ENCODE measurements at regions not wholly inside any gene's neighbourhood (a gene's known extent, or its start where the extent isn't known, plus 50 kb on each side); places are given as distances from the start of the nearest gene placed in this dataset.
A peak's percentile ranks its signal among the peaks of the same experiment; 100 is the strongest.

DNA sequence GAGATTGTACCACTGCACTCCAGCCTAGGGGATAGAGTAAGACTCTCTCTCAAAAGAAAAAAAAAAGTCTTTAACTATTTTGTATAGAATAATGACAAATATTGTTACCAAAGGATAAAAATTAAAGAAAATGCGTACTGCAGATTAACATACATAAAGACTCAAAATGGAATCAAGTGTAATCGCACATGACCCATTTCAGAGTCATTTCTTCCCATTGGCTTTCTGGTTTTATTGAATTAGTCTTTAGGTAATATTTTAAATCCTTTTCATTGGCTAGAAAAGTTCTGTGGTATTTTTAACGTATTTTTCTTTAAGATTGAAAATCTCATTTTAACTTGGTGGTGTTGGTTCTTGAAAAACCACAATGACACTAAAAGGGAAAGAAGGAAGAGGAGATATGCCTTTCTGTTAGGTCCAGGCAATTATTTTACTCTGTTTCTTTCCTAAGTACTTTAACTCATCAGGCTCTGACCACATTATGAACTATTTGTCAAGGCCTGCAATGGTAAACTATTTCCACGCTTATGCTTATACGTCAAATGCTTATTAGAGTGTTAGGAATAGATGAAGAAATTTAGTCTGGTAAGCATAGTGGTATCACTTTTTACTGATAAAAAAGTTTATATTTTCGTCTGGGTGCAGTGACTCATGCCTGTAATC lies 52.3 kb downstream of the PLEKHG1 start:
- DNase-seq, result no peak

DNA sequence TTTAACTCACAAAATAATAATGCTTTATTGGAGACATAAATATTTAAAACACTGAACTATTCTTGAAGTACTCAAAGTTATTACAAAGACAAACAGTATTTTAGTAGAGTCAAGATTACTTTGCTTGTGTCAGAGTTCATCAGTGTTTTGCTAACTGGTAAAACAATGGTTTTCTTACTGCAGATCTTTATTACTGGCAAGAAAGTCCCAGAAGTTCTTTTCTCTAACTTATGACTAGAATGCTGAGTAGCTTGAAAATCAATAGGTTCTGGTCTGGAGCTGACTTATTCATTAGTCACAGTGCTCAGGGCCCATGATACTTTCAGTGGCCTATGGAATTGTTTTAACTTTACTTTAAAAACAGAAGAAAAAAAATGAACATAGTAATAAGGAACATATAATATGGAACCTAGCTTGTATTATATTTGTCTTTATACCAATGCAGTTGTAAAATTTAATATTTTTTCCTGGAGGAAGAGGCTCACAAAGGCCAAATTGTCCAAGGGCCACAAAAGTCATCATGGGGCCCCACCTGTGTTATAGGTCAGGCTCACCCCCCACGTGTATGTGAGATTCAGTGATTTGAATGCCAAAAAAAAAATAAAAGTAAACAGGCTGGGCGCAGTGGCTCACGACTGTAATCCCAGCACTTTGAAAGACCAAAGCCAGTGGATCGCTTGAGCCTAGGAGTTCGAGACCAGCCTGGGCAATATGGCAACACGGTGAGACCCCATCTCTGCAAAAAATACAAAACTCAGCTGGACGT lies 53.3 kb downstream of the PLEKHG1 start:
- DNase-seq, result no peak

- no peak for DNase-seq
Measured at GRCh38 chr6:150654608-150655007, 54.9 kb downstream of the PLEKHG1 start.

DNA sequence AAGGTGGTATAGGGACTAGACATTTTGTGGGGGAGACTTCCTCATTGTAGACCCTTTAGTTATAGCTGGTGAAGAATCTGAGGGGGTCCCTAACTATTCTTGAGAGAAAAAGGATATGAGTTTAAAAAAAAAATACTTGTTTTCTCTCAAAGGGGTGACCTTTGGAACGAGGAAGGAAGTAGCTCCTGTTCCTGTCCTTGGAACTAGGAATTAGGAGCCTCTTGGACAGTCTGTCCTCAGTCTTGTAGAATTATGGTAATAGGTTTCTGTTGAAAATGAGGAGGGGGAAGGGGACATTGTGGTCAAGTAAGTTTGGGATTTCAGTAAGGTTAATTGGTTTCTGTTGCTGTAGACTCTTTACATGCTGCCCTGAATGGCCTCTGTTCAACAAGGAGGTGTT lies 56.5 kb downstream of the PLEKHG1 start:
- no peak for DNase-seq

DNA sequence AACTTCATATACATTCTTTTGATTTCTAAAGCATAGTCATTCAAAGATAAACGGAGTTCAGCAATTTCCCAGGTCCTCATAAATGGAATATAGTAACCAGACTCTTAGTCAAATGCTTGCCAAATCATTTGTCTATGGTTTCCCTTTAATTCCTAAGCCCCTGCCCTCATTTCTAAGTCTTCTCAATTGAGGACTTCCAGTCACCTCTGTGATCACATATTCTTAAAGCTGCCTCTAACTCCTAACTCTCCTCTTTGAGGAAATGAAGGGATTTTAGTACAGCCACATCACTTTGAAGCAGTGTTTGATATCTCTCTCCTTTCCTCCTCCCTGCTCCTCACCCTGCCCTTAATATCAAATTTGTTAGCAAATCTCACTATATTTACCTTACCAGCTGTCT lies 58.7 kb downstream of the PLEKHG1 start:
- no peak for DNase-seq

DNA sequence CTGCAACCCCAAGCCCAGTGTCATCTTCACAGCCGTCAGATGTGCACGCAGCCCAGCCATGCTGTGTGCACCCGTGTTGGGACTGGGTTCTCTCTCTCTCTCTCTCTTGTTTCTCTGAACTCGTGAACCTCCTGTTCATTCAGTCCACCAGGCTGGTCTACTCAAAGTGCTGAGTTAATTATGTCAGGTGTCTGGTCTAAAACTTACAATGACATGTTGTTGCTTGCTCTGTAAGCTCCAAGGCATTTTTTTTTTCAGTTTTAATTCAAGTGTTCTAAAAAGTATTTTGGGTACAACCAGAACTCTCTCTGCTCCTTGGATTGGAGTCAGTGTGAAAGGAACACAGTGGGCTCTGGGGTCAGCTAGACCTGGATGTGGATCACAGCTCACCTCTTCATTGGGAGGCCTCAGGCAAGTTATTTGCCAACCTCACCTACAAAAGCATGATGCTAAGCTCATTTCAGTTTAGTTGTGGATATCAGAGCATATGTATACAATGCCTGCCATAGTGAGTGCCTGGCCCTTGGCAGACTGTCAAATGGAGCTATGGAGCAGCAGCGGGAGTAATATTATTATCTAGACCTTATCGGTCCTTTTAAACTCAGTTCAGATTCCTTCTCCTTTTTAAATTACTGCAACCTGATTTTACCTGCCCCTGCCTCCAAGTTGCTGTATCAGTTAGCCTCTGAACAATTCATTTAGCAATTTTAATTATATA lies 59.5 kb downstream of the PLEKHG1 start:
- DNase-seq, result no peak

GRCh38 chr6:150661216-150662007 lies 61.7 kb downstream of the PLEKHG1 start:
- peak; percentile 76 for DNase-seq

DNA sequence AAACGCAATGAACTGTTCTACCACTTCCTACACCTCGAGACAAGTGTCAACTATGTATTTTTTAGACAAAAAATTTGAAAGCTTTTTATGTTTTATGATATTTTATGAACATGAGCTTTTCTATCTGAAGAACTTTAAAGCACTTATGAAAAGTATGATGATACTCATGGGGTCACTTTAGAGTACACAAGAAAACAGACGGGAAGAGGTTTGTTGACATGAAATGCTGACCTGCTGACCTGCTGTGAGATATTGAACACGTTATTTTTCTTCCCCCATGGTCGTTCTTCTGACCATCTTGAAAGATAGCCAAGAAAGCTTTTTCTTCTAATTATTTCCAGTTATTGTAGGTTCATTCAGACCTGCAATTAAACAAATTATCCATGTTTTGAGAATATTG lies 63.1 kb downstream of the PLEKHG1 start:
- DNase-seq, result no peak

DNA sequence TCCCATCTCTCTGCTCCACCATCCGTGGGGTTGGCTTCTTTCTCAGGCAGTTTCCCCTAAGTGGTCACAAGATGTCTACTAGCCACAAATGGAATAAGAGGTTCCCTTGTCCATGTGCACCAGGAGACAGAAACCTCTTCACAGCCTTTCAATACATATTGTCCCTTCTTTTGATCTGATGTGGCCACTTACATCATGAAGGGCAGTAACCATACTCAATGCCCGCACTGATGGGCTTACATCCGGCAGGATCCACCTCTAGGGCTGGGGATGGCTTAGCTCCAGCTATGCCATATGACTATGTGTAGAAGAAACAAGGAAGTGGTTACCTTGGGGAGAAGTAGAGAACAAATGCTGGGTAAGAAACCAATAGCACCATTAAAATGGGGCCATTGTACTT lies 64.4 kb downstream of the PLEKHG1 start:
- no peak for DNase-seq

GRCh38 chr6:150666071-150666470 lies 66.4 kb downstream of the PLEKHG1 start:
- peak; percentile 78 for DNase-seq

GRCh38 chr6:150667359-150667758 lies 67.7 kb downstream of the PLEKHG1 start:
- no peak for DNase-seq

GRCh38 chr6:150667977-150668716 lies 68.5 kb downstream of the PLEKHG1 start:
- peak; percentile 95 for DNase-seq

GRCh38 chr6:150668900-150669302 lies 69.2 kb downstream of the PLEKHG1 start:
- DNase-seq, result no peak

- DNase-seq, result no peak
Measured at GRCh38 chr6:150670311-150670710, 70.6 kb downstream of the PLEKHG1 start.

GRCh38 chr6:150672800-150673199 lies 73.1 kb downstream of the PLEKHG1 start:
- no peak for DNase-seq

- DNase-seq, result no peak
Measured at GRCh38 chr6:150673720-150674346, 74.1 kb downstream of the PLEKHG1 start.

- no peak for DNase-seq
Measured at GRCh38 chr6:150676344-150676743, 76.7 kb downstream of the PLEKHG1 start.

DNA sequence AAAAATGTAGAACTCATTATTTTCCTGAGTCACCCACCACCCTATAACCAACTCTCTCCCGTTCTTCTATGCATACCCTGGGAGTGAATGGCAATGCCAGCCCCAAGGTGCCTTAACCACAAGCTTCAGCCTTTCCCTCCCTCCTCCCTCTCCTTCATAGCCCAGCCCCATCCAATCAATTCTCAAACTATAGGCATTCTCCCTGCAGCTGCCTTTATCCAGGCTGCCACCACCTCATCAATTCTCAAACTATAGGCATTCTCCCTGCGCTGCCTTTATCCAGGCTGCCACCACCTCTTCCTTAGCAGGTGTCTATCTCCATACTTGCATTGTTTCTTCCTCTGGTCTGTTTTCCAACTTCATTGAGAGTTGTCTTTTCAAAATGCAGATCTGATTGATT lies 77.1 kb downstream of the PLEKHG1 start:
- DNase-seq, result no peak

DNA sequence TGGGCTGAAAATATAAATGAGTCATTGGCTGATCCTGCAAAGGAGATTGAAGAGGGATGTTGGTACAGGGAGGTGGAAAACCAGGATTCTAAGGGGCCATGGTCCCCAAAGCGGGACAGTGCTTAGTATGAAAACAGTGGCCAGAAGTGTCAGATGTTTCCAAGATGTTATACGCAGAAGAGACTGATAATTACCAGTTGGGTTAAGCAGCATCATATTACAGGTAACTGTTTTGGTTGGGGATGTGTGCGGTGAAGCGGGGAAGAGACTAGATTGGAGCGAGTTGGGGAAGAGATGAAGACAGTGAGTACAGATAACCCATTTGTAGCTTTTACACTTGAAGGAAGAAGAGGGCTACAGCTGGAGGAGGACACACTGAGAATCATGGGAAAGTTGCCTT lies 80.8 kb downstream of the PLEKHG1 start:
- DNase-seq, result no peak

GRCh38 chr6:150681578-150682395 lies 82.1 kb downstream of the PLEKHG1 start:
- no peak for DNase-seq

Measured in tongue (tissue), 1 donor.